Panc1 (cell line): ENCODE measurements at regions not wholly inside any gene's neighbourhood (a gene's known extent, or its start where the extent isn't known, plus 50 kb on each side); places are given as distances from the start of the nearest gene placed in this dataset.

Experiments
- ATAC-seq: fragments of 200-7000 bp; cut with Tn5 transposase; 2 replicates; pipeline ENCODE4 v1.9.1; 2020; ENCODE audit warnings: mild to moderate bottlenecking, moderate library complexity
- BruUV-seq: library from RNA; stranded (reverse); fragments of 400-500 nt; replicated peaks from 2 replicates; lab custom pipeline; 2021; lab: Mats Ljungman, UMichigan
- CTCF ChIA-PET: fragments of 300-600 bp; sonication (Branson Sonifier 250); formaldehyde crosslinking; loops from one replicate; lab custom pipeline; 2022; ENCODE audit warnings: antibody characterized with exemption; lab: Charles Lee
- POLR2A ChIA-PET: fragments of 300-600 bp; sonication (Branson Sonifier 250); formaldehyde crosslinking; loops from one replicate; lab custom pipeline; 2022; ENCODE audit warnings: antibody characterized with exemption; lab: Charles Lee
- DNase-seq: peaks from one replicate; pipeline ENCODE4 v3.0.0-alpha.2; 2010; ENCODE audit warnings: low read depth, low spot score
- H3K27ac ChIP-seq: 2 replicates; pipeline ENCODE4 v1.5.1; 2011; ENCODE audit warnings: mild to moderate bottlenecking, low read length, inconsistent platforms
- H3K27me3 ChIP-seq: fragments of 200-500 bp; sonication (Bioruptor generic); 2 replicates; pipeline ENCODE4 v1.6.0; 2014; ENCODE audit warnings: low read length, inconsistent platforms; ENCODE audit not compliant: control insufficient read depth, insufficient read depth
- H3K36me3 ChIP-seq: fragments of 200-500 bp; sonication (Bioruptor generic); 2 replicates; pipeline ENCODE4 v1.5.1; 2014; ENCODE audit warnings: inconsistent platforms, mild to moderate bottlenecking, low read length, moderate library complexity; ENCODE audit not compliant: control insufficient read depth, insufficient read depth
- H3K4me1 ChIP-seq: 2 replicates; pipeline ENCODE4 v1.5.1; 2011; ENCODE audit warnings: inconsistent platforms, mild to moderate bottlenecking, low read length, moderate library complexity; ENCODE audit not compliant: control insufficient read depth, insufficient read depth
- H3K4me3 ChIP-seq, 2 experiments: 2 replicates each; pipeline ENCODE4 v1.5.1; 2011 to 2012; ENCODE audit warnings: low read depth in 2 of 2, low read length in 2 of 2, mild to moderate bottlenecking in 2 of 2, inconsistent platforms in 1 of 2, moderate library complexity in 1 of 2
- H3K9me3 ChIP-seq: fragments of 200-500 bp; sonication (Bioruptor generic); 2 replicates; pipeline ENCODE4 v1.5.1; 2014; ENCODE audit warnings: low read depth, mild to moderate bottlenecking, inconsistent platforms, low read length, moderate library complexity; ENCODE audit not compliant: control insufficient read depth, insufficient read depth
- CTCF ChIP-seq: fragments of 450-650 bp; IDR thresholded peaks from 2 replicates; pipeline ENCODE4 v1.5.1; 2017; ENCODE audit warnings: mild to moderate bottlenecking
- POLR2AphosphoS5 ChIP-seq: IDR thresholded peaks from 2 replicates; pipeline ENCODE4 v1.6.1; 2012; ENCODE audit warnings: mild to moderate bottlenecking, low read depth, low read length, moderate library complexity
- REST ChIP-seq, 2 experiments: IDR thresholded peaks; 2 replicates each; pipeline ENCODE4 v1.6.1; 2011 to 2012; ENCODE audit warnings: low read depth in 2 of 2, control low read depth in 1 of 2, low read length in 1 of 2, mild to moderate bottlenecking in 1 of 2, moderate library complexity in 1 of 2; ENCODE audit not compliant: insufficient read depth in 1 of 2
- SIN3A ChIP-seq: IDR thresholded peaks from 2 replicates; pipeline ENCODE4 v1.6.1; 2012; ENCODE audit warnings: low read depth, mild to moderate bottlenecking, low read length, moderate library complexity, borderline replicate concordance; ENCODE audit not compliant: insufficient read depth
- TCF7L2 ChIP-seq: IDR thresholded peaks from 2 replicates; pipeline ENCODE4 v1.6.1; 2011; ENCODE audit warnings: mild to moderate bottlenecking, low read depth, low read length, inconsistent platforms
- in situ Hi-C: cut with HindIII; loops from 2 replicates; pipeline ENCODE4 v1.10.0; 2016; ENCODE audit warnings: low sequenced_read_pairs, low pct_unique_long_range_greater_than_20kb
- intact Hi-C: fragments of 100-400 bp; cut with micrococcal nuclease; formaldehyde crosslinking; loops from one replicate; pipeline ENCODE4 v1.10.0; 2022; ENCODE audit not compliant: unreplicated experiment

GRCh38 chr2:221314786-221315185 is 257.3 kb downstream of the EPHA4 start:
- intact Hi-C loops = no loop called here
- ATAC-seq = no peak

GRCh38 chr2:221318376-221319130 is 253.6 kb downstream of the EPHA4 start:
- no peak for TF ChIP-seq REST (IDR thresholded peaks at IDR 0.05; ENCODE audit: insufficient read depth in 1 of 2, low read depth in 2 of 2, low read length in 1 of 2)
- TF ChIP-seq CTCF = no peak
- no peak for TF ChIP-seq TCF7L2
- TF ChIP-seq SIN3A = no peak
- TF ChIP-seq POLR2AphosphoS5 = no peak
- in situ Hi-C loops (no loop called here), intact Hi-C loops (no loop called here)
- DNase-seq = no peak
- Histone ChIP-seq H3K27me3 (no peaks in the 10 kb centered on the region), H3K27ac (no peak overlapping the region), H3K4me3 (no peak overlapping the region), H3K9me3 (no peaks in the 10 kb centered on the region), H3K4me1 (no peaks in the 10 kb centered on the region), H3K36me3 (no peaks in the 10 kb centered on the region)
- no TSS peak for BruUV-seq
- ChIA-PET CTCF (no interaction called here), POLR2A (no interaction called here)
- ATAC-seq = no peak

More at GRCh38 chr2:221314786-221315185, 257.3 kb downstream of the EPHA4 start:
- DNase-seq = no peak
- BruUV-seq = no TSS peak
- POLR2A ChIA-PET = no interaction called here
- TF ChIP-seq POLR2AphosphoS5 (no peak), CTCF (no peak), SIN3A (no peak), REST (IDR thresholded peaks at IDR 0.05; ENCODE audit: insufficient read depth in 1 of 2, low read depth in 2 of 2, low read length in 1 of 2) (no peak), TCF7L2 (no peak)
- Histone ChIP-seq H3K4me3 (no peak overlapping the region), H3K9me3 (no peaks in the 10 kb centered on the region), H3K4me1 (no peaks in the 10 kb centered on the region), H3K36me3 (no peaks in the 10 kb centered on the region), H3K27me3 (no peaks in the 10 kb centered on the region), H3K27ac (no peak overlapping the region)
- CTCF ChIA-PET = no interaction called here
- in situ Hi-C loops = no loop called here
